ENCODE measurements at regions not wholly inside any gene's neighbourhood (a gene's known extent, or its start where the extent isn't known, plus 50 kb on each side); places are given as distances from the start of the nearest gene placed in this dataset.

DNA sequence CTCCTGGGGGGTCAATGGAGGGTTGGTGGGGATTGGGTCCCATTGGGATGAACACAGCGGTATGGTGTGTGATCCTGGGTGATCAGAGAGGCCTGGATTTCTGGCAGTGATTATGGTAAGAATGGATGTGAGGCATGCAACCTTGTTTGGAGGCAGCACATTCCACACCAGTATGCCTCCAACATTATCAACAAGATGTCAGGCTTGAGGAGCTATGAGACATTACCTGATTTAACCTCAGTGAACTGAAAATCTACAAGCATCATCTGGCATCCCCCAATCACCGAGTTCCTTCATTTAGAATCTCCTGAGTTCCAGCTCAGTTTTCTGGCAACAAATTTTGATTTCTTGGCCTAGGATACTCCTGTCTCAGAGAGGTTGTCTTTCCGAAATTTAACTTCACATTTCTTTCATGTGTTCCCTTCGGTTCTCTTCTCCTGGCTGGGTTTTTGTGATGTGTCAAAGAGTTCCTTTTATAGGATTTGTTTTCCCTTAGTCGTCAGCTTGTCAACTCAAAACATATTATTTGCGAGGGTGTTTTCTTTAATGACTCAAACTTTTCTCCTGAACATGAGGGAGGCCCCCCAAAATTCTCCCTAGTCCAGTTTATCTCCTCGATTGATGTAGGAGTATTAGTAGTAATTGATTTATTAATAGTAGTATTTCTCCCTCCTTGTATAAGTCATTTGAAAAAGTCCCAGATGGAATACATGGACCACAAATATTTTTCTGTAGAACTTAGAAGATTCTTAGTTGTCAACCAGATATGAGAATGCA, 56.0 kb upstream of the FLT1 start:
- TF ChIP-seq EZH2 (IDR thresholded peaks at IDR 0.05; ENCODE audit: insufficient read depth, poor library complexity, severe bottlenecking) (no peak), EZH2phosphoT487 (IDR thresholded peaks at IDR 0.05; ENCODE audit: insufficient read depth, low read depth) (no peak)
